HG03159 (cell line): ENCODE measurements at regions not wholly inside any gene's neighbourhood (a gene's known extent, or its start where the extent isn't known, plus 50 kb on each side); places are given as distances from the start of the nearest gene placed in this dataset.
"Not testable (repeated sequence)": the region's sequence is repeated elsewhere in the genome, so short reads cannot be mapped to it uniquely, and the experiment has no call there.

Source experiments
- ATAC-seq: cut with Tn5 transposase; IDR thresholded peaks from one replicate; pipeline ENCODE4 v1.9.1; 2021; ENCODE audit warnings: mild to moderate bottlenecking, moderate library complexity; ENCODE audit not compliant: unreplicated experiment

DNA sequence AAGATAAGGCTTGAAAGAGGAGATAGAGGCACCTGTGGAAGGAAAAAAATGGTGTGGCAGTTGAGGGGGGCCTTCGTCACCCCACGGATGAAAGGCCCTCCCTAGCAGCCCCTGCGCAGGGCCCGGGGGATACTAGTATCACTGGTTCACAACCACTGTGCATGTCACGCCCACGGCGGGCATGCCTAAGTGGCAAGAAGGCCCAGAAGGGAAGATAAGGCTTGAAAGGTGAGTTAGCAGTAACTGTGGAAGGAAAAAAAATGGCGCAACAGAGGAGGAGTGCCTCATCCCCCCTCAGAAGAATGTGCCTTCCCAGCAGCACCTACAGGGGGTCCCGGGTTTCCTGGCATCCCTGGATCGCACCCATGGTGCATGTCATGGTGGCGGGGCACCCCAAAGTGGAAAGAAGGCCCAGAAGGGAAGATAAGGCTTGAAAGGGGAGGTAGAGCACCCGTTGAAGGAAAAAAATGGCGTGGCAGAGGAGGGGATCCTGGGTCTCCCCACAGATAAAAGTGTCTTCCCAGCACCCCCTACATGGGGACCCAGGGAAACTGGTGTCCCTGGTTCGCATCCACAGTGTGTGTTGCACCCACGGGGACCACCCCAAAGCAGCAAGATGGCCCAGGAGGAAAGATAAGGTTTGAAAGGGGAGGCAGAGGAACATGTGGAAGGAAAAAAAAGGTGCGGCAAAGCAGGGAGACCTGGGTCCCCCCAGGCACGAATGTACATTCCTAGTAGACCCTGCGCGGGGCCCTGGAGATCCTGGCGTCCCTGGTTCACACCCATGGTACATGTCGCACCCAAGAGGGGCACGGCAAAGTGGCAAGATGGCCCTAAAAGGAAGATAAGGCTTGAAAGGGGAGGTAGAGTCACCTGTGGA lies 279.2 kb downstream of the ALG10 start:
- no peak for ATAC-seq

DNA sequence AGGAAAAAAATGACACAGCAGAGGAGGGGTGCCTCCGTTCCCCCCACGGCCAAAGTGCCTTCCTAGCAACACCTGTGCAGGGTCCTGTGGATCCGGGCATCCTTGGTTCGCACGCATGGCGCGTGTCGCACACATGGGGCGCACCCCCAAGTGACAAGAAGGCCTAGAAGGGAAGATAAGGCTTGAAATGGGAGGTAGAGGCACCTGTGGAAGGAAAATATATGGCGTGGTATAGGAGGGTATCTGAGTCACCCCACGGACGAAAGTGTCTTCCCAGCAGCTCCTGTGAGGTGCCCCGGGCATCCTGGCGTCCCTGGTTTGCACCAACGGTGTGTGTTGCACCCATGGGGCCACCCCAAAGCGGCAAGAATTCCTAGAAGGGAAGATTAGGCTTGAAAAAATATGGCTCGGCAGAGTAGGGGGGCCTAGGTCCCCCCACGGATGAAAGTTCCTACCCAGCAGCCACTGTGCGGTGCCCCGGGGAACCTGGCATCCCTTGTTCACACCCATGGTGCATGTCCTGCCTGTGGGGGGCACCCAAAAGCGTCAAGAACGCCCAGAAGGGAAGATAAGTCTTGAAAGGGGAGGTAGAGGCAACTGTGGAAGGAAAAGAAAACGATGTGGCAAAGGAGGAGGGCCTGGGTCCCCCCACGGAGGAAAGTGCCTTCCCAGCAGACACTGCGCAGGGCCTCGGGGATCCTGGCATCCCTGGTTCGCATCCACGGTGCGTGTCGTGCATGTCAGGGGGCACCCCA lies 280.0 kb downstream of the ALG10 start:
- ATAC-seq, result no peak

DNA sequence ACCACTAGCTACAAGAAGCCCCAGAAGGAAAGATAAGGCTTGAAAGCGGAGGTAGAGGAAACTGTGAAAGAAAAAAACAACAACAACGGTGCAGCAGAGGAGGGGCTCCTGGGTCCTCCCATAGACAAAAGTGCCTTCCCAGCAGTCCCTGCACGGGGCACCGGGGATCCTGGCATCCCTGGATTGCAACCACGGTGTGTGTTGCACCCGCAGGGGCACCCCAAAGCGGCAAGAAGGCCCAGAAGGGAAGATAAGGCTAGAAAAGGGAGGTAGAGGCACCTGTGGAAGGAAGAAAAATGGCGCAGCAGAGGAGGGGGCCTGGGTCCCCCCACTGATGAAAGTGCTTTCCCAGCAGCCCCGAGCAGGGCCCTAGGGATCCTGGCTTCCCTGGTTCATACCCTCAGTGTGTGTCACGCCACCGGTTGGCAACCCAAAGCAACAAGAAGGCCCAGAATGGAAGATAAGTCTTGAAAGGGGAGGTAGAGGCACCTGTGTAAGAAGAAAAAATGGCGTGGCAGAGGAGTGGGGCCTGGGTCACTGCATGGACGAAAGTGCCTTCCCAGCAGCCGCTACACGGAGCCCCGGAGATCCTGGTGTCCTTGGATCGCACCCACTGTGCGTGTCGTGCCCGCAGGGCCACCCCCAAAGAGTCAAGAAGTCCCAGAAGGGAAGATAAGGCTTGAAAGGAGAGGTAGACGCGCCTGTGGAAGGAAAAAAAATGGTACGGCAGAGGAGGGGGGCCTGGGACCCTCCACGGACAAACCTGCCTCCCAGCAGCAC lies 281.0 kb downstream of the ALG10 start:
- ATAC-seq, result no peak

DNA sequence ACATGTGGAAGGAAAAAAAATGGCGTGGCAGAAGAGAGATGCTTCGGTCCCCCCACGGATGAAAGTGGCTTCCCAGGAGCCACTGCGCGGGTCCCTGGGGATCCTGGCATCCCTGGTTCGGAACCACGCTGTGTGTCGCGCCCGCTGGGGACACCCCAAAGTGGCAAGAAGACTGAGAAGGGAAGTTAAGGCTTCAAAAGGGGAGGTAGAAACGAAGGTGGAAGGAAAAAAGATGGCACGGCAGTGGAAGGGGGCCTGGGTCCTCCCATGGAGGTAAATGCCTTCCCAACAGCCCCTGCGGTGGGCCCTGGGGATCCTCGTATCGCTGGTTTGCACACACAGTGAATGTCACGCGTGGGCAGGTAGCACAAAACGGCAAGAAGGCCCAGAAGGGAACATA lies 281.7 kb downstream of the ALG10 start:
- ATAC-seq, result no peak

DNA sequence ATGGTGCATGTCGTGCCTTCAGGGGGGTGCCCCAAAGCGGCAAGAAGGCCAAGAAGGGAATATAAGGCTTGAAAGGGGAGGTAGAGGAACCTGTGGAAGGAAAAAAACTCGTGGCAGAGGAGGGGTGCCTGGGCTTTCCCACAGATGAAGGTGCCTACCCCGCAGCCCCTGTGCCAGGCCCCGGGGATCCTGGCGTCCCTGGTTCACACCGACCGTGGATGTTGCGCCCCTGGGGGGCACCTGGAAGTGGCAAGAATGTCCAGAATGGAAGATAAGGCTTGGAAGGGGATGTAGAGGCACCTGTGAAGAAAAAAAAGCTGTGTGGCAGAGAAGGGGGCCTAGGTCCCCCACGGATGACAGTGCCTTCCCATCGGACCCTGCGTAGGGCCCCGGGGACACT lies 282.2 kb downstream of the ALG10 start:
- no peak for ATAC-seq

DNA sequence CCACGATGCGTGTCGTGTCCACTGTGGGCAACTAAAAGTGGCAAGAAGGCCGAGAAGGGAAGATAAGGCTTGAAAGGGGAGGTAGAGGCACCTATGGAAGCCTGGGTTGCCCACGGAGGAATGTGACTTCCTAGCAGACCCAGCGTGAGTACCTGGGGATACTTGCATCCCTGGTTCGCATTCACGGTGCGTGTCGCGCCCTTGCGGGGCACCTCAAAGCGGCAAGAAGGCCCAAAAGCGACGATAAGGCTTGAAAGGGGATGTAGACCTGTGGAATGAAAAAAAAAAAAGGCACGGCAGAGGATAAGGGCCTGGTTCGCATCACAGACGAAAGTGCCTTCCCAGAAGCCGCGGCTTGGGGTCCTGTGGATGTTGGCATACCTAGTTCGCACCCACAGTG lies 282.9 kb downstream of the ALG10 start:
- no peak for ATAC-seq

DNA sequence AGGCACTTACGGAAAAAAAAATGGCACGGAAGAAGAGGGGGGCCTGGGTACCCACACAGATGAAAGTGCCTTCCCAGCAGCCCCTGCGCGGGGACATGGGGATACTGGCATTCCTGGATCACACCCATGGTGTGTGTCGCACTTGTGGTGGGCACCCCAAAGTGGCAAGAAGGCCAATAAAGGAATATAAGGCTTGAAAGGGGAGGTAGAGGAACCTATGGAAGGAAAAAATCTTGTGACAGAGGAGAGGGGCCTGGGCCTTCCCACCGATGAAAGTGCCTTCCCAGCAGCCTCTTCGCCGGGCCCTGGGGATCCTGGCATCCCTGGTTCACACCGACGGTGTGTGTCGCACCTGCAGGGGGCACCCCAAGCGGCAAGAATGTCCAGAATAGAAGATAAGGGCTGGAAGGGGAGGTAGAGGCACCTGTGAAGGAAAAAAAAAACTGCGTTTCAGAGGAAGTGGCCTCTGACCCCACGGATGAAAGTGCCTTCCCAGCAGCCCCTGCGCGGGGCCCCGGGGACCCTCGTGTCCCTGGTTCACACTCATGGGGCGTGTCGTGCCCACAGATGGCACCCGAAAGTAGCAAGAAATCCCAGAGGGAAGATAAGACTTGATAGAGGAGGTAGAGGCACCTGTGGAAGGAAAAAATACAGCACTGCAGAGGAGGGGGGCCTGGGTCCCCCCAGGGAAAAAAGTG lies 284.0 kb downstream of the ALG10 start:
- no peak for ATAC-seq

DNA sequence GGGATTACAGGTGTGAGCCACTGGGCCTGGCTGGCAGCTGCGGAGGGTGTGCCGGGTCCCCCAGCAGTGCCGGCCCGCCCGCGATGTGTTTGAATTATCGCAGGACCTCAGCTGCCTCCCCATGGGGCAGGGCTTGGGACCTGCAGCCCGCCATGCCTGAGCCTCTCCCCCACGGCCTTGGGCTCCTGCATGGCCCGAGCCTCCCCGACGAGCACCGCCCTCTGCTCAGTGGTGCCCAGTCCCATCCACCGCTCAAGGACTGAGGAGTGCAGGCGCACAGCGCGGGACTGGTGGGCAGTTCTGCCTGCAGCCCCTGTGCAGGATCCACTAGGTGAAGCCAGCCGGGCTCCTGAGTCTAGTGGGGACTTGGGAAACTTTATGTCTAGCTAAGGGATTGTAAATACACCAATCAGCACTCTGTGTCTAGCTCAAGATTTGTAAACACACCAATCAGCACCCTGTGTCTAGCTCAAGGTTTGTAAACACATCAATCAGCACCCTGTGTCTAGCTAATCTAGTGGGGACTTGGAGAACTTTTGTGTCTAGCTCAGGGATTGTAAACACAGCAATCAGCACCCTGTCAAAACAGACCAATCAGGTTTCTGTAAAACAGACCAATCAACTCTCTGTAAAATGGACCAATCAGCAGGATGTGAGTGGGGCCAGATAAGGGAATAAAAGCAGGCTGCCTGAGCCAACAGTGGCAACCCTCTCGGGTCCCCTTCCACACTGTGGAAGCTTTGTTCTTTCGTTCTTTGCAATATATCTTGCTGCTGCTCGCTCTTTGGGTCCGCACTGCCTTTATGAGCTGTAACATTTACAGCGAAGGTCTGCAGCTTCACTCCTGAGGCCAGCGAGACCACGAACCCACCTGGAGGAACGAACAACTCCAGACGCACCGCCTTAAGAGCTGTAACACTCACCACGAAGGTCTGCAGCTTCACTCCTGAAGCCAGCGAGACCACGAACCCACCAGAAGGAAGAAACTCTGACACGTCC lies 287.8 kb downstream of the ALG10 start:
- ATAC-seq, result not testable (repeated sequence)

DNA sequence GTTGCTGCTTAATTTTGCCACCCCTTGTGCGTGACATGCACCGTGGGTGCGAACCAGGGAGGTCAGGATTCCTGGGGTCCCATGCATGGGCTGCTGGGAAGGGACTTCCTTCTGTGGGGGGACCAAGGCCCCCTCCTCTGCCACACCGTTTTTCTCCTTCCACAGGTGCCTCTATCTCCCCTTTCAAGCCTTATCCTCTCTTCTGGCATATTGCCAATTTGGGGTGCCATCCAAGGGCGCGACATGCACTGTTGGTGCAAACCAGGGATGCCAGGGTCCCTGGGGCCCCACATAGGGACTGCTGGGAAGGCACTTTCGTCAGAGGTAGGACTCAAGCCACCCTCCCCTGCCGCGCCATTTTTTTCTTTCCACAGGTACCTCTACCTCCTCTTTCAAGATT lies 289.0 kb downstream of the ALG10 start:
- ATAC-seq, result no peak

DNA sequence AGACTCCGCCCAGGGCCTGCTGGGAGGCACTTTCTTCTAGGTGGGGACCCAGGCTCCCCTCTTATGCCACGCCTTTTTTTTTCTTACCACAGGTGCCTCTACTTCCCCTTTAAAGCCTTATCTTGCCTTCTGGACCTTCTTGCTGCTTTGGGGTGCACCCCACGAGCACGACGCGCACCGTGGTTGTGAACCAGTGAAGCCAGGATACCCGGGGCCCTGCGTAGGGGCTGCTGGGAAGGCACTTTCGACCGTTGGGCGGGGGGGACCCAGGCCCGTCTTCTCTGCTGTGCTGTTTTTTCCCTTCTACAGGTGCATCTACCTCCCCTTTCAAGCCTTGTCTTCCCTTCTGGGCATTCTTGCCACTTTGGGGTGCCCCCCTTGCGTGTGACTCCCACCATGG lies 305.4 kb downstream of the ALG10 start:
- ATAC-seq, result no peak

DNA sequence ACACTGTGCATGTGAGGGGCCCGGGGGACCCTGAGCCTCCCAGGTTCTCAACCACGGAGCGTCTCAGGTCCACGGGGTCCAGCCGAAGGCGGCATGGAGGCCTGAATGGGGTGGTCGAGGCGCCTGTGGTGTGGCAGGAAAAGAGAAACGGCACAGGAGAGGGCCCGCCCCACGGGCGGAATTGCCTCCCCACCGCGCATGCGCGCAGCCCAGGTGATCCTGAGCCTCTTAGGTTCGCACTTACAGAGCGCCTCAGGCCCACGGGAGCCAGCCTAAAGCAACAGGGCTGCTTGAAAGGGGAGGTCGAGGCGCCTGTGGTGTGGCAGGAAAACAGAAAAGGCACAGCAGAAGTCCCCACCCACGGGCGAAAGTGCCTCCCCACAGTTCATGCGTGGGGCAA lies 311.0 kb downstream of the ALG10 start:
- no peak for ATAC-seq

DNA sequence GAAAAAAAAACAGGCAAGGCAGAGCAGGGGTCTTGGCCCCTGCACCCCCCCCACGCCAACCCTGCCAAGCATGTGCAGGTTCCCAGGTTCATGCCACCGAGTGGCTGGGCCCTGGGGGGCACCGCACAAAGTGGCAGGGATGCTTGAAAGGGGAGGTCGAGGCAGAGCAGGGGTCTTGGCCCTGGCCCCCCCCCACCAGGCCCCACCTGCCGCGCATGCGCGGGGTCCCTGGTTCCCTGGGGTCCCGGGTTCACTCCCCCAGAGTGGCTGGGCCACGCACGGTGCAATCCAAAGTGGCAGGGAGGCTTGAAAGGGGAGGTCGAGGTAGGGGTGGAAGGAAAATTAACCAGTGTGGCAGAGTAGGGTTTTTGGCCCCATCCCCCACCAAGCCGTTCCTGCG lies 312.2 kb downstream of the ALG10 start:
- no peak for ATAC-seq

DNA sequence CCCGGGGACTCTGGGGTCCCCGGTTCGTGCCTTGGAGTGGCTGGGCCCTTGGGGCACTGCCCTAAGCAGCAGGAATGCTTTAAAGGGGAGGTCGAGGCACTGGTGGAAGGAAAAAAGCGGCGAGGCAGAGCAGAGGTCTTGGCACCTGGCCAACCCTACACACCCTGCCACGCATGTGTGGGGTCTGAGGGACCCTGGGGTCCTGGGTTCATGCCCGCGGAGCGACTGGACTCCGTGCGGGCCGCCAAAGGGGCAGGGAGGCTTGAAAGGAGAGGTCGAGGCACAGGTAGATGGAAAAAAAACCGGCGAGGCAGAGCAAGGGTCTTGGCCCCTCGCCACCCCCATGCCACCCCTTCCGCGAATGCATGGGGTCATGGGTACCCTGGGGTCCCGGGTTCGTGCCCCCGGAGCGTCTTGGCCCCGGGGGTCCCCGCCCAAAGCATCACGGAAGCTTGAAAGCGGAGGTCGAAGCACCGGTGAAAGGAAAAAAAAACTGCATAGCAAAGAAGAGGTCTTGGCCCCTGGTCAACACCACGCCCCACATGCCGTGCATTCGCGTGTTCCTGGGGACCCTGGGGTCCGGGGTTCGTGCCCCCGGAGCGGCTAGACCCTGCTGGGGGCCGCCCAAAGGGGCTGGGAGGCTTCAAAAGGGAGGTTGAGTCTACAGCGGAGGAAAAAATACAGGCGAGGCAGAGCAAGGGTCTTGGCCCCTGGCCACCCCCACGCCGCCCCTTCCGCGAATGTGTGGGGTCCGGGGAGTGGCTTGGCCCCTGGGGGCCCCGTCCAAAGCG lies 312.9 kb downstream of the ALG10 start:
- ATAC-seq, result no peak

DNA sequence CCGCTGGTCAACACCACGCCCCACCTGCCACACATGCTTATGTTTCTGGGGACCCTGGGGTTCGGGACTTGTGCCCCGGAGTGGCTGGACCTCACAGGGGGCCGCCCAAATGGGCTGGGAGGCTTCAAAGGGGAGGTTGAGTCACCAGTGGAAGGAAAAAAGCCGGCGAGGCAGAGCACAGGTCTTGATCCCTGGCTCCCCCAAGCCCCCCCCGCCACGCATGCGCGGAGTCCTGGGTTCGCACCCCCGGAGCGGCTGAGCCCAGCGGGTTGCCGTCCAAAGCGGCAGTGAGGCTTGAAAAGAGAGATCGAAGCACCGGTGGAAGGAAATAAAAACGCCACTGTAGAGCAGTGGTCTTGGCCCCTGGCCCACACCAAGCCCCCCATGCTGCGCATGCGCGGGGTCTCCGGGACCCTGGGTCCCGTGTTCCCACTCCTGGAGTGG lies 313.5 kb downstream of the ALG10 start:
- ATAC-seq, result no peak

DNA sequence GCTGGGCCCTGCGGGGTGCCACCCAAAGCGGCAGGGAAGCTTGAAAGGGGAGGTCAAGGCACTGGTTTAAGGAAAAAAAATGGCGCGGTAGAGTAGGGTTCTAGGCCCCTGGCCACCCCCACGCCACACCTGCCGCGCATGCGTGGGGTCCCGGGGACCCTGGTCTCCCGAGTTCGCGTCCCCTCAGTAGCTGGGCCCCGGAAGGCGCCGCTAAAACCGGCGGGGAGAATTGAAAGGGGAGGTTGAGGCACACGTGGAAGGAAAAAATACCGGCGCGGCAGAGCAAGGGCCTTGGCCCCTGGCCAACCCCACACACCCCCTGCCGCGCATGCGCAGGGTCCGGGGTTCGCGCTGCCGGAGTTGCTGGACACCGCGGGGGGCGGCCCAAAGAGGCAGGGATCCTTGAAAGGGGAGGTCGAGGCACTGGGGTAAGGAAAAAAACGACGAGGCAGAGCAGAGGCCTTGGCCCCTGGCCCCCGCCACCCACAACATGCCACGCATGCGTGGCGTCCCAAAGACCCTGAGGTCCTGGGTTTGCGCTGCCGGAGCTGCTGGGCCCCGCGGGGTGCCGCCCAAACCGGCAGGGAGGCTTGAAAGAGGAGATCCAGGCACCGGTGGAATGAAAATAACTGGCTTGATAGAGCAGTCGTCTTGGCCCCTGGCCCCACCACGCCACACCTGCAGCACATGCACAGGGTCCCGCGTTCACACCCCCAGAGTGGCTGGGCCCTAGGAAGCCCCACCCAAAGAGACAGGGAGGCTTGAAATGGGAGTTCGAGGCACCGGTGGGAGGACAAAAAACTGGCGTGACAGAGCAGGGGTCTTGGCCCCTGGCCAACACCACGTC lies 314.5 kb downstream of the ALG10 start:
- ATAC-seq, result no peak

DNA sequence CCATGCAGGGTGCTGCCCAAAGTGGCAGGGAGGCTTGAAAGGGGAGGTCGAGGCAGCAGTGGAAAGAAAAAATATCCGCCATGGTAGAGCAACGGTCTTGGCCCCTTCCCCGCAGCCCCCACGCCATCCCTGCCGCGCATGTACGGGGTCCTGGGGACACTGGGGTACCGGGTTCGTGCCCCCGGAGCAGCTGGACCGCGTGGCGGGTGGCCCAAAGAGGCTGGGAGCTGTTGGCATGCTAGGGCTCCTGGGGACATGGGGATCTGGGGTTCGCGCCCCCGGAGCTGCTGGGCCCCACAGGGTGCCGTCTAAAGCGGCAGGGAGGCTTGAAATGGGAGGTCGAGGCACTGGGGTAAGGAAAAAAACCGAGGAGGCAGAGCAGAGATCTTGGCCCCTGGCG lies 316.5 kb downstream of the ALG10 start:
- no peak for ATAC-seq

DNA sequence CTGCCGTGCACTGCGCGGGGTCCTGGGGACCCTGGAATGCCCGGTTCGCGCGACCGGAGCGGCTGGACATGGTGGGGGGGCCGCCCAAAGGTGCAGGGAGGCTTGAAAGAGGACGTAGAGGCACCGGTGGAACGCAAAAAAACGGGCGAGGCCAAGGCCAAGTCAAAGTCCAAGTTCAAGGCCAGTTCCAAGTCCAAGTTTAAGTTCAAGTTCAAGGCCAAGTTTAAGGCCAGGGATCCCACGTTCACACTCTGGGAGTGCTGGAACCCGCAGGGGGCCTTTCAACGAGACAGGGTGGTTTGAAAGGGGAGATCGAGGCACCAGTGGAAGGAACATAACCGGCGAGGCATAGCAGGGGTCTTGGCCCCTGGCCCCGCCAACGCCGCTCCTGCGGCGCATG lies 317.6 kb downstream of the ALG10 start:
- ATAC-seq, result no peak
